Spleen (tissue), 11 donors: ENCODE measurements at regions not wholly inside any gene's neighbourhood (a gene's known extent, or its start where the extent isn't known, plus 50 kb on each side); places are given as distances from the start of the nearest gene placed in this dataset.

ENCODE experiments used
- DNase-seq: peaks from one replicate; pipeline ENCODE4 v3.0.0-alpha.2; 2020
- H3K27ac ChIP-seq, 8 donors: fragments of 200-600 bp; sonication (generic) in 7 of 8; 1 replicate in 4 of 8; 2 replicates in 4 of 8; pipeline versions ENCODE4 v1.5.0 to v1.8.0; 2016 to 2021; ENCODE audit warnings: inconsistent platforms in 4 of 8, mild to moderate bottlenecking in 4 of 8, moderate library complexity in 1 of 8
- H3K27me3 ChIP-seq, 7 donors: fragments of 200-600 bp; sonication (generic) in 6 of 7; replicated peaks in 1 of 7; 1 replicate in 4 of 7; 2 replicates in 3 of 7; pipeline versions ENCODE4 v1.5.0 to v1.8.0; 2016 to 2021; ENCODE audit warnings: inconsistent platforms in 3 of 7, mild to moderate bottlenecking in 1 of 7
- H3K36me3 ChIP-seq, 6 donors: fragments of 200-600 bp; sonication (generic) in 5 of 6; 1 replicate in 4 of 6; 2 replicates in 2 of 6; pipeline versions ENCODE4 v1.5.0 to v1.8.0; 2016 to 2021; ENCODE audit warnings: inconsistent platforms in 2 of 6
- H3K4me1 ChIP-seq, 6 donors: fragments of 200-600 bp; sonication (generic) in 5 of 6; 1 replicate in 3 of 6; 2 replicates in 3 of 6; pipeline versions ENCODE4 v1.5.0 to v1.8.0; 2016 to 2021; ENCODE audit warnings: inconsistent platforms in 3 of 6
- H3K4me3 ChIP-seq, 8 donors: fragments of 200-600 bp; sonication (generic) in 7 of 8; 1 replicate in 4 of 8; 2 replicates in 4 of 8; pipeline versions ENCODE4 v1.5.0 to v1.8.0; 2016 to 2021; ENCODE audit warnings: inconsistent platforms in 4 of 8, mild to moderate bottlenecking in 4 of 8, moderate library complexity in 2 of 8
- H3K9me3 ChIP-seq, 8 donors: fragments of 200-600 bp; sonication (generic) in 7 of 8; 1 replicate in 4 of 8; 2 replicates in 4 of 8; pipeline versions ENCODE4 v1.5.0 to v1.8.0; 2016 to 2021; ENCODE audit warnings: inconsistent platforms in 4 of 8
- CTCF ChIP-seq, 11 experiments: fragments of 200-600 bp in 7 of 11; fragments of 450-650 bp in 4 of 11; sonication (generic) in 4 of 11; IDR thresholded peaks in 8 of 11; conservative IDR thresholded peaks in 3 of 11; 1 replicate in 7 of 11; 2 replicates in 4 of 11; pipeline versions ENCODE4 v1.4.0 to v1.8.0; 2016 to 2021; ENCODE audit warnings: antibody characterized with exemption in 11 of 11, inconsistent platforms in 4 of 11, mild to moderate bottlenecking in 1 of 11
- POLR2A ChIP-seq, 3 donors: fragments of 450-650 bp; IDR thresholded peaks; one replicate each; pipeline ENCODE4 v1.5.1; 2017; ENCODE audit warnings: antibody characterized with exemption in 3 of 3, mild to moderate bottlenecking in 1 of 3
- POLR2AphosphoS5 ChIP-seq, 3 donors: sonication (generic); formaldehyde crosslinking; IDR thresholded peaks; one replicate each; pipeline ENCODE4 v1.5.1; 2017; ENCODE audit warnings: antibody characterized with exemption in 3 of 3
- WGBS, 5 donors: extraction: QIAGEN DNeasy Blood & Tissue Kit in 3 of 5; methylation state at CpG; one replicate each; pipeline versions ENCODE4 v1.1.5 to v1.1.7; 2013 to 2018; 5-methylcytosine and 5-hydroxymethylcytosine counted together
- intact Hi-C: fragments of 100-400 bp; cut with DNase I; formaldehyde crosslinking; loops from one replicate; pipeline ENCODE4 v1.15.0; 2023; ENCODE audit warnings: low total_unique reads
- donor health status: healthy with polysubstance abuse.
- donor health status: DM: no; HTN: no; CAD: no; lungs with moderate emphysema.
- donor health status: DM: no; HTN: no; CAD: no.
- donor health status: Bipolar disorder and iron deficiency.
- donor health status: healthy.
- donor health status: DM: no; HTN: no; CAD: no.
- donor health status: DM: yes; HTN: yes; CAD: no.

DNA sequence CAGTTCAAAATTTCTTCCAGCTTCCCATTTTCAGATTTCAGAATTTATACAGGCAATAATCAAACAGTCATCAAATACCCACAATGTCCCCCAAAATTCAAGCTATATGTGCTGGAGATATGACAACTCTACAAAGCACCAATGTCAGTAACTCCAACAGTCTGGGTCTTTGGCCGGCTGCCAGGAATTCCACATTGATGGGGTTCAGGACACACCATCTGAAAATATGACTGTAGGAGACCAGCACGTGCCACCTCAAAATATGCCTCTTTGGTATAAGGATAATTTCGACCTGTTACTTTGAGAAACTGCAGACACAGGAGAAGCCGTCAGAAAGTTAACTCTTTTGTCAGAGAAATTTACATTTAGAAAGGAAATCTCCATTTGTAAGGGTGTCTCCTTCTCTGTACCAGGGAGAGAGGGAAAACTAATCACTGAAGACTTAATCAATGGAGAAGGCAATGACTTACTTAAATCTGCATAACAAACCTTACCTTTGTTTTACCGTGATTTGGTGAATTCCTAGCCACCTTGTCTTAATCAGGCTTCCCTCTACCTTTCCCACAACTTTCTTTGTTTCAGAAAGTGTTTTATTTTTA lies 594.3 kb upstream of the CDH5 start:
- intact Hi-C loops, result no loop called here
- WGBS, 5 donors, result 69 to 81% (median 75%) methylated on average over 5 of the region's 5 CpGs

GRCh38 chr16:65771707-65772106 lies 594.8 kb upstream of the CDH5 start:
- intact Hi-C loops, result no loop called here
- H3K27me3 ChIP-seq, result no peaks in the 10 kb centered on the region
- H3K4me1 ChIP-seq, result no peaks in the 10 kb centered on the region
- H3K27ac ChIP-seq, result no peak overlapping the region
- H3K9me3 ChIP-seq, result peaks cover 0 to 34% (median 19%) of the 10 kb centered on the region in 8 donors
- H3K4me3 ChIP-seq, result no peak overlapping the region
- no peaks in the 10 kb centered on the region for H3K36me3 ChIP-seq
- DNase-seq, result no peak
- TF ChIP-seq POLR2AphosphoS5 (IDR thresholded peaks at IDR 0.05) (no peak), POLR2A (IDR thresholded peaks at IDR 0.05) (no peak), CTCF (IDR thresholded peaks at IDR 0.05 in 8 of 11, conservative IDR thresholded peaks at IDR 0.05 in 3 of 11) (no peak)
- WGBS, 5 donors, result 9 to 19% (median 11%) methylated on average over 1 of the region's 1 CpG

More for the DNA sequence above, 594.3 kb upstream of the CDH5 start:
- Histone ChIP-seq H3K27me3 (no peaks in the 10 kb centered on the region), H3K36me3 (no peaks in the 10 kb centered on the region), H3K9me3 (peaks cover 0 to 39% (median 25%) of the 10 kb centered on the region in 8 donors), H3K4me1 (no peaks in the 10 kb centered on the region), H3K27ac (no peak overlapping the region), H3K4me3 (no peak overlapping the region)
- no peak for DNase-seq
- TF ChIP-seq POLR2AphosphoS5 (IDR thresholded peaks at IDR 0.05) (no peak), CTCF (IDR thresholded peaks at IDR 0.05 in 8 of 11, conservative IDR thresholded peaks at IDR 0.05 in 3 of 11) (no peak), POLR2A (IDR thresholded peaks at IDR 0.05) (no peak)

GRCh38 chr16:65770752-65771151 lies 595.7 kb upstream of the CDH5 start:
- intact Hi-C loops, result no loop called here
- TF ChIP-seq CTCF (IDR thresholded peaks at IDR 0.05 in 8 of 11, conservative IDR thresholded peaks at IDR 0.05 in 3 of 11), result no peak
- TF ChIP-seq POLR2A (IDR thresholded peaks at IDR 0.05), result no peak
- no peak for TF ChIP-seq POLR2AphosphoS5 (IDR thresholded peaks at IDR 0.05)
- DNase-seq, result no peak
- no peak overlapping the region for H3K4me3 ChIP-seq
- no peaks in the 10 kb centered on the region for H3K4me1 ChIP-seq
- H3K36me3 ChIP-seq, result no peaks in the 10 kb centered on the region
- 79 to 100% (median 91%) methylated on average over 1 of the region's 1 CpG for WGBS, 5 donors
- no peaks in the 10 kb centered on the region for H3K27me3 ChIP-seq
- H3K9me3 ChIP-seq, result peaks cover 0 to 28% (median 17%) of the 10 kb centered on the region in 8 donors
- no peak overlapping the region for H3K27ac ChIP-seq

- H3K4me1 ChIP-seq, result no peaks in the 10 kb centered on the region
- no peak overlapping the region for H3K27ac ChIP-seq
- H3K4me3 ChIP-seq, result no peak overlapping the region
- H3K9me3 ChIP-seq, result peaks cover 0 to 28% (median 17%) of the 10 kb centered on the region in 8 donors
- no peaks in the 10 kb centered on the region for H3K36me3 ChIP-seq
- intact Hi-C loops, result no loop called here
- no peak for TF ChIP-seq CTCF (IDR thresholded peaks at IDR 0.05 in 8 of 11, conservative IDR thresholded peaks at IDR 0.05 in 3 of 11)
- TF ChIP-seq POLR2AphosphoS5 (IDR thresholded peaks at IDR 0.05), result no peak
- no peak for TF ChIP-seq POLR2A (IDR thresholded peaks at IDR 0.05)
- no peak for DNase-seq
- no peaks in the 10 kb centered on the region for H3K27me3 ChIP-seq
- 71 to 83% (median 76%) methylated on average over 1 of the region's 1 CpG for WGBS, 5 donors
These were observed 596.6 kb upstream of the CDH5 start for GRCh38 chr16:65769776-65770438.
